Spleen (tissue), 11 donors: ENCODE measurements at regions not wholly inside any gene's neighbourhood (a gene's known extent, or its start where the extent isn't known, plus 50 kb on each side); places are given as distances from the start of the nearest gene placed in this dataset.

ENCODE experiments used
- DNase-seq: peaks from one replicate; pipeline ENCODE4 v3.0.0-alpha.2; 2020
- H3K27ac ChIP-seq, 8 donors: fragments of 200-600 bp; sonication (generic) in 7 of 8; 1 replicate in 4 of 8; 2 replicates in 4 of 8; pipeline versions ENCODE4 v1.5.0 to v1.8.0; 2016 to 2021; ENCODE audit warnings: inconsistent platforms in 4 of 8, mild to moderate bottlenecking in 4 of 8, moderate library complexity in 1 of 8
- H3K27me3 ChIP-seq, 7 donors: fragments of 200-600 bp; sonication (generic) in 6 of 7; replicated peaks in 1 of 7; 1 replicate in 4 of 7; 2 replicates in 3 of 7; pipeline versions ENCODE4 v1.5.0 to v1.8.0; 2016 to 2021; ENCODE audit warnings: inconsistent platforms in 3 of 7, mild to moderate bottlenecking in 1 of 7
- H3K36me3 ChIP-seq, 6 donors: fragments of 200-600 bp; sonication (generic) in 5 of 6; 1 replicate in 4 of 6; 2 replicates in 2 of 6; pipeline versions ENCODE4 v1.5.0 to v1.8.0; 2016 to 2021; ENCODE audit warnings: inconsistent platforms in 2 of 6
- H3K4me1 ChIP-seq, 6 donors: fragments of 200-600 bp; sonication (generic) in 5 of 6; 1 replicate in 3 of 6; 2 replicates in 3 of 6; pipeline versions ENCODE4 v1.5.0 to v1.8.0; 2016 to 2021; ENCODE audit warnings: inconsistent platforms in 3 of 6
- H3K4me3 ChIP-seq, 8 donors: fragments of 200-600 bp; sonication (generic) in 7 of 8; 1 replicate in 4 of 8; 2 replicates in 4 of 8; pipeline versions ENCODE4 v1.5.0 to v1.8.0; 2016 to 2021; ENCODE audit warnings: inconsistent platforms in 4 of 8, mild to moderate bottlenecking in 4 of 8, moderate library complexity in 2 of 8
- H3K9me3 ChIP-seq, 8 donors: fragments of 200-600 bp; sonication (generic) in 7 of 8; 1 replicate in 4 of 8; 2 replicates in 4 of 8; pipeline versions ENCODE4 v1.5.0 to v1.8.0; 2016 to 2021; ENCODE audit warnings: inconsistent platforms in 4 of 8
- CTCF ChIP-seq, 11 experiments: fragments of 200-600 bp in 7 of 11; fragments of 450-650 bp in 4 of 11; sonication (generic) in 4 of 11; IDR thresholded peaks in 8 of 11; conservative IDR thresholded peaks in 3 of 11; 1 replicate in 7 of 11; 2 replicates in 4 of 11; pipeline versions ENCODE4 v1.4.0 to v1.8.0; 2016 to 2021; ENCODE audit warnings: antibody characterized with exemption in 11 of 11, inconsistent platforms in 4 of 11, mild to moderate bottlenecking in 1 of 11
- POLR2A ChIP-seq, 3 donors: fragments of 450-650 bp; IDR thresholded peaks; one replicate each; pipeline ENCODE4 v1.5.1; 2017; ENCODE audit warnings: antibody characterized with exemption in 3 of 3, mild to moderate bottlenecking in 1 of 3
- POLR2AphosphoS5 ChIP-seq, 3 donors: sonication (generic); formaldehyde crosslinking; IDR thresholded peaks; one replicate each; pipeline ENCODE4 v1.5.1; 2017; ENCODE audit warnings: antibody characterized with exemption in 3 of 3
- WGBS, 5 donors: extraction: QIAGEN DNeasy Blood & Tissue Kit in 3 of 5; methylation state at CpG; one replicate each; pipeline versions ENCODE4 v1.1.5 to v1.1.7; 2013 to 2018; 5-methylcytosine and 5-hydroxymethylcytosine counted together
- intact Hi-C: fragments of 100-400 bp; cut with DNase I; formaldehyde crosslinking; loops from one replicate; pipeline ENCODE4 v1.15.0; 2023; ENCODE audit warnings: low total_unique reads
- donor health status: healthy with polysubstance abuse.
- donor health status: DM: no; HTN: no; CAD: no; lungs with moderate emphysema.
- donor health status: DM: no; HTN: no; CAD: no.
- donor health status: Bipolar disorder and iron deficiency.
- donor health status: healthy.
- donor health status: DM: no; HTN: no; CAD: no.
- donor health status: DM: yes; HTN: yes; CAD: no.

GRCh38 chr13:87356314-87356713 lies 314.9 kb upstream of the SLITRK5 start:
- H3K4me3 ChIP-seq, result no peak overlapping the region
- peak; percentile 42 for DNase-seq
- H3K4me1 ChIP-seq, result no peaks in the 10 kb centered on the region
- TF ChIP-seq CTCF (IDR thresholded peaks at IDR 0.05 in 8 of 11, conservative IDR thresholded peaks at IDR 0.05 in 3 of 11) (no peak), POLR2AphosphoS5 (IDR thresholded peaks at IDR 0.05) (no peak), POLR2A (IDR thresholded peaks at IDR 0.05) (no peak)
- H3K27ac ChIP-seq, result no peak overlapping the region
- WGBS, 5 donors, result 76 to 85% (median 81%) methylated on average over 8 of the region's 8 CpGs
- peaks cover 0 to 33% (median 10%) of the 10 kb centered on the region in 8 donors for H3K9me3 ChIP-seq
- intact Hi-C loops, result no loop called here
- no peaks in the 10 kb centered on the region for H3K36me3 ChIP-seq
- no peaks in the 10 kb centered on the region for H3K27me3 ChIP-seq

GRCh38 chr13:87358319-87358718 lies 312.9 kb upstream of the SLITRK5 start:
- Histone ChIP-seq H3K27ac (no peak overlapping the region), H3K4me3 (no peak overlapping the region), H3K4me1 (no peaks in the 10 kb centered on the region), H3K27me3 (no peaks in the 10 kb centered on the region), H3K36me3 (no peaks in the 10 kb centered on the region), H3K9me3 (peaks cover 0 to 25% (median 10%) of the 10 kb centered on the region in 8 donors)
- DNase-seq, result no peak
- intact Hi-C loops, result no loop called here
- TF ChIP-seq POLR2AphosphoS5 (IDR thresholded peaks at IDR 0.05), result no peak
- no peak for TF ChIP-seq POLR2A (IDR thresholded peaks at IDR 0.05)
- TF ChIP-seq CTCF (IDR thresholded peaks at IDR 0.05 in 8 of 11, conservative IDR thresholded peaks at IDR 0.05 in 3 of 11), result no peak

DNA sequence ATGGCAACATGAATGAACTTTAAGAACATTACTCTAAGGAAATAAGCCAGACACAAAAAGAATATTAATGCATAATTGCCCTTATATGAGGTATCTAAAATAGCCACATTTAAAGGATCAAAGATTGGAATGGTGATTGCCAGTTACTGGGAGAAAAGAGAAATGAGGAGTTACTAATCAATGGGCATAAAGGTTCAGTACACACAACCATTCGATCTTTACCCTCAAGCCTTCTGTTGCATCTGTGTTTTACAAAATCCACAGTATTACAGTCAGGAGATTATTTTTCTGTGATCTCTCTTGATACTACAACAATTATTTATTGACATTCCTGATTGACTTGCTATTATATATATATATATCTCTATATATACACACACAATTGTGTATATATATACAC lies 310.0 kb upstream of the SLITRK5 start:
- intact Hi-C loops, result no loop called here
- Histone ChIP-seq H3K4me1 (no peaks in the 10 kb centered on the region), H3K27me3 (no peaks in the 10 kb centered on the region), H3K4me3 (no peak overlapping the region), H3K27ac (no peak overlapping the region), H3K36me3 (no peaks in the 10 kb centered on the region), H3K9me3 (peaks cover 0 to 6% (median 1%) of the 10 kb centered on the region in 8 donors)
- no peak for DNase-seq
- 80 to 100% (median 95%) methylated on average over 1 of the region's 1 CpG for WGBS, 5 donors
- TF ChIP-seq POLR2AphosphoS5 (IDR thresholded peaks at IDR 0.05) (no peak), CTCF (IDR thresholded peaks at IDR 0.05 in 8 of 11, conservative IDR thresholded peaks at IDR 0.05 in 3 of 11) (no peak), POLR2A (IDR thresholded peaks at IDR 0.05) (no peak)

DNA sequence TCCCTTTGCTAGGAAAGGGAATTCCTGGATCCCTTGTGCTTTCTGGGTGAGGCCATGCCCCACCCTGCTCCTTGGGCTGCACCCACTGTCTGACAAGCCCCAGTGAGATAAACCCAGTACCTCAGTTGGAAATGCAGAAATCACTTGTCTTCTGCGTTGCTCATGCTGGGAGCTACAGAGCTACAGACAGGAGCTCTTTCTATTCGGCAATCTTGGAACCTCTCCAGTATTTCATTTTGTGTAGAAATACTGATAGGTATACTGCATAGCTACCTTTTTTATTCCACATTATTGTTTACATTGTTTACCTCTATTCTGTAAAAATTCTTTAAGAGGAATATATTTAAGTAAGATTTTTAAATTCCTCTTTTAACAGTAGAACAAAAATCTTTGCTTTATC lies 302.5 kb upstream of the SLITRK5 start:
- no peak for DNase-seq
- intact Hi-C loops, result no loop called here
- TF ChIP-seq POLR2AphosphoS5 (IDR thresholded peaks at IDR 0.05) (no peak), CTCF (IDR thresholded peaks at IDR 0.05 in 8 of 11, conservative IDR thresholded peaks at IDR 0.05 in 3 of 11) (no peak), POLR2A (IDR thresholded peaks at IDR 0.05) (no peak)
- Histone ChIP-seq H3K4me1 (no peaks in the 10 kb centered on the region), H3K9me3 (peaks cover 0 to 19% (median 9%) of the 10 kb centered on the region in 8 donors), H3K4me3 (no peak overlapping the region), H3K27ac (no peak overlapping the region), H3K36me3 (no peaks in the 10 kb centered on the region), H3K27me3 (no peaks in the 10 kb centered on the region)
- WGBS, 5 donors, result 89 to 100% (median 97%) methylated on average over 2 of the region's 2 CpGs
